ENCODE measurements at regions not wholly inside any gene's neighbourhood (a gene's known extent, or its start where the extent isn't known, plus 50 kb on each side); places are given as distances from the start of the nearest gene placed in this dataset.

DNA sequence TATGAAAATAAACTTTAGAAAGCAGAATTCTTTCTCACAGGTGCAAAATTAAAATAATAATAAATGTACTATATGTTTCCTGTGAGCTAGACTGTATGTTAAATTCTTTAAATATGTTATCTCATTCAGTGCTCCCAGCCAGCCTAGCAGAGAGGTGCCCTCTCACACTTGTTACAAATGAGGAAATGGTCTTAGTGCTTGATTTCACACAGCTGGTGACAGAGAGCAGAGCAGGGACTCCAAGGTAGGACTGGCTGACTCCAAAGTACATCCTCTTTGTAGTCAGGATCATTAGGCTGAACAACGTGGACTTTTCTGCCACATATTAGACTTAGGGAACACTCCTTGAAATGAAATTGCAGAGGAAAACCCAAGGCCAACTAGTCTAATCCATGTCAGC lies 72.0 kb upstream of the HHIP start:
- DNase-seq (ENCODE audit: low read depth), result no peak

- DNase-seq (ENCODE audit: low read depth), result no peak
These were observed 71.4 kb upstream of the HHIP start for GRCh38 chr4:144574509-144574908.

GRCh38 chr4:144575181-144575580 lies 70.8 kb upstream of the HHIP start:
- no peak for DNase-seq (ENCODE audit: low read depth)

DNA sequence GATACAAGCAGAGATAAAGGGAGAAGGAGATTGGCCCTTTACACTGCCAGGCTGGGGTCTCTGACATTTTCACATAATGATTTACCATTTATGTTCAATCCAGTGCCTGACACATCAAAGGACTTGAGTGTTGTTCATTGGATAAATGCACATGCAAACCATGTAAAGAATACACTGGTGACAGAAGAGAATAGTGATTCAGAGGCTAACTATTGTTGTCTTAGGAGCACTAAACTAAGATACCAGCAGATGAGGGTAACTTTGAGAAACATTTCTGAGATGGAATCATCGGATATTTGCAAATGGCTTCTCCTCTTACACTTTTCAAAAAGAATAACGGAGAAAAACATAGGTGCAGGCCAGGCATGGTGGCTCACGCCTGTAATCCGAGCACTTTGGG lies 67.3 kb upstream of the HHIP start:
- DNase-seq (ENCODE audit: low read depth), result no peak

GRCh38 chr4:144579411-144580030 lies 66.4 kb upstream of the HHIP start:
- DNase-seq (ENCODE audit: low read depth), result no peak

DNA sequence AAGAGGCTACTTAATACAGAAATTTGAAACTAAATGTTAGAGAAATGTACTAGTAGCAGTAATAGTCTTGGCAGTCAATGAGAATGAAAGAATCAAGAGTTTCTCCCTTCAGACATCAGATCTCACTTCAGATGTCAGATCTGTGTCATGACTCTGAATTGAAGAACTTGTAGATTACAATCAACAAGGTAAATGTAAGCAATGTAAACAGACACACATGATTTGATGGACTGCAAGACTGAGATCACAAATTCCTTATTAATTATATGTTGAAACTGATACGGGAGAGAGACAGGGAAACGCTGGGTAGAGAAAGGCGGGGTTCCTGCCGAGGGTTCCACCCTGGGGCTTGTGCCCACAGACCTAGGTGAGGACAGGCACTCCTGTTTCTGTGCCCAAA lies 65.5 kb upstream of the HHIP start:
- DNase-seq (ENCODE audit: low read depth), result no peak

DNA sequence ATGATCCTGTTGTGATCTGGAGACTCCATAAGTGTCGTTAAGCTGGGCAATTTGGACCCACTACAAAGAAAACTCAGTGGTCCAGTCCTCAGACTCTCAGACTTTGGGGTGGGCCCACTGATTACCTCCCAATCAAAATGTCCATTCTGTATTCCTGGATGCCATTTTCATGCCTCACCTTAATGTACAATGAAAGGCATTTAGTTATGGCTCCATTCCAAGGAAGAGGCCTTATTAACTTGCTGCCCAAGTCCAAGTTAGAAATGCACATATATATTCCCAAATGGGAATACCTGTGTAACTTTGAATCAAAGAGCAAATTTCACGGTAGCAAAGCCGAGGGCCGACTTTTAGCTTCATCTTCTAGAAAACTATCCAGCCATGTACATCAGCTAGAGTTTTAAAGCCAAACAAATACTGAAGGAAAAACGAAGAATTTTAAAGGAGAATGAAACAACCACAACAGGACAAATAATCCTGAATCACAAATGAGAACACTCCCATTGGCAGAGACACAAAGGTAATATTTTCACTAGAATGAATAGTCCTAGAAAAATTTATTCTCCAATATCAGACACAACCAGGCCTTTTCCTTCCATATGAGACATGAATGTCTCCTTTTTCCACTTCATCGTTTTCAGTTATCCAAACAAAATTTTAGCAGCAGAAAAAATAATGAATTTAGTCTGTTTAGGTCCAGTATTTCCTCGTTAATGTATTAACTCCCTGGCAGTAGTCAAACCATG lies 63.7 kb upstream of the HHIP start:
- no peak for DNase-seq (ENCODE audit: low read depth)

DNA sequence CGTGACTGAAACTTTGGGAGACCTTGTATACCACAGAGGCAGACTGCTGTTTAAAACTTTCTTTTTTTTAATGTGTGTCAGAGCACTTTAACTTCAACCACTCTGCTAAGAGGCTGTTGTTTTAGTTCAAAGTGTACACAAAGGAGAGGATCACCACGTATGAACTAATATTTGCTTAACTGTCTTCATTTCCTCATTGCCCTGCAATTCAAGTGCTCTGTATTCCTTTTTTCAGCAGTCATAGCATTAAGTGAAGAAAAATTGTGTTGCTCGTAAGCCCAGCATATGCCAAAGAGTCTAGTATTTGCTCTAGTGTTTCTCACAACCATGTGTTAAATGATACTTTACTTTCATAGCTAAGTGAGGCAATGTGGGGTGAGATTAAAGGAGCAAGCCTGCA lies 63.0 kb upstream of the HHIP start:
- no peak for DNase-seq (ENCODE audit: low read depth)

- DNase-seq (ENCODE audit: low read depth), result peak; percentile 46
These were observed 62.3 kb upstream of the HHIP start for GRCh38 chr4:144583658-144584057.

DNA sequence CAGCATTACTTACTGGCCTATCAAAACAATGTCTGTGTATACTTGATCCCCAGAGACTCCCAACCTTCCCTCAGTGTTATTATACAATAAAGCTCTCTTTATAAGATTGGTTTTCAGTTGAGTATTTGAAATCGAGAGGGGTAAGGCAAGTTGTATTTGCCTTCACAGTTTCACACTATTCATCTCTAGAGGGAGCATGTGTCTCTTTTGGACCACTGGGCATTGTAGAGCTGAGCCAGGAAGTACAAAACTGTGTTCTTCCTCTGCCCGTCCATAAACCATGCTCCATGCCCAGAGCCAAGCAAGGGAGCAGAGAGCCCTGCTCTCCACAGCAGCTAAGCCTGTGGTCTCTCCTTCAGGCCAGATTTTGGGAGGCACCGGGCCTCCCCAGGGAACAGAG lies 61.5 kb upstream of the HHIP start:
- no peak for DNase-seq (ENCODE audit: low read depth)

DNA sequence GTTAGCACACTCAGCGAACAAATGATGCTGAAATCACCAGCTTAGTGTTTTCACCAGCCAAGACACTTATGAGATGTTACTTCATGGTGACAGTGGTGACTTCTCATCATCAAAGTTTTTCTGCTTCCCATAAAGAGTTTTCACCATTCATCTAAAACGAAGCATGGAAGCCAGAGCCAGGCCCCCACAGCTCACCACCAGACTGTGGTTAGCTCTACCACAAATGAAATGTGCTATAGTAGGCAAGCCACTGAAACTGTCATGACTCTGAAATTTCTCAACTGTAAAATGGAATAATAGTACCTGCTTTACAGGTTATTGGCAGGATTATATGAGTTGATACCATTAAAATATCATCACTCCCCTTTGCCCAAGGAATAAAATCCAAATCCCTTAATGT lies 56.4 kb upstream of the HHIP start:
- no peak for DNase-seq (ENCODE audit: low read depth)

DNA sequence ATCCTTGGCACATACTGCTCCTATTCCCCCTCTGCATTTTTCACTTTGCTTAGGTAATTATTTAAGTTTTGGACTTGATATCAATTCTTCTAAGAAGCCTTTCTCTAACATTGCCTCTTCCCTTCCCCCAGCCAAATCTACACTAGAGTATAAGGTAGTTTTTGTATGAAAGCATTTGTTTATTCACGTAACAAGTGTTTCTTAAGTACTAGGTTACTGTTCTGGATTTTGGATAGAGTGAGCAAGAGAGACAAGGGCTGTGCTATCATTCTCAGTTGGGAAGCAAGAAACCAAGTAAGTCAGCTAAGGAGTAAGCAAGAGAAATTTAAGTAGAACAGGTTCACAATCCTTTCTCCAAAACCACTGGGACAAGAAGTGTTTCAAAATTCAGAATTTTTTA lies 55.9 kb upstream of the HHIP start:
- DNase-seq (ENCODE audit: low read depth), result no peak

DNA sequence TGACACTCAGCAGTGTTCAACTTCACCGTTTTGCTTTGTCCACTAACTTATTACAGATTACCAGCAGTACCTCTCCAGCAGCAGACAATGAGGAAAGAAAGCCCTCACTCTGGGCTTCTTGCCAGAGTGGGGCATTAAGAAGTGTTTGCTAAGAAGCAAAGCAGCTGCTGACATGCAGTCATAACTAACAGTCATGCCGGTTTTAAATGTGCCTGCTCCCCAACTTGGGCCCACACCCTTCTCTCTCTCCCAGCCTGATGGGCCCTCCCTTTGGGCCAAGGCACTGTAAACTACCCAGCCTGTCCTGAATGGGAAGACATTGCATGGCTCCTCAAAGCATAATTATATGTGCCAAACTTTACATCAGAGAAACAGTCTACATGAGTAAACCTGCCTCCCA lies 54.6 kb upstream of the HHIP start:
- peak; percentile 67 for DNase-seq (ENCODE audit: low read depth)

GRCh38 chr4:144592264-144592663 lies 53.7 kb upstream of the HHIP start:
- DNase-seq (ENCODE audit: low read depth), result no peak

- DNase-seq (ENCODE audit: low read depth), result no peak
These were observed 51.4 kb upstream of the HHIP start for GRCh38 chr4:144594471-144594986.

- no peak for DNase-seq (ENCODE audit: low read depth)
These were observed 50.3 kb upstream of the HHIP start for GRCh38 chr4:144595681-144596080.
